ENCODE measurements at regions not wholly inside any gene's neighbourhood (a gene's known extent, or its start where the extent isn't known, plus 50 kb on each side); places are given as distances from the start of the nearest gene placed in this dataset.

DNA sequence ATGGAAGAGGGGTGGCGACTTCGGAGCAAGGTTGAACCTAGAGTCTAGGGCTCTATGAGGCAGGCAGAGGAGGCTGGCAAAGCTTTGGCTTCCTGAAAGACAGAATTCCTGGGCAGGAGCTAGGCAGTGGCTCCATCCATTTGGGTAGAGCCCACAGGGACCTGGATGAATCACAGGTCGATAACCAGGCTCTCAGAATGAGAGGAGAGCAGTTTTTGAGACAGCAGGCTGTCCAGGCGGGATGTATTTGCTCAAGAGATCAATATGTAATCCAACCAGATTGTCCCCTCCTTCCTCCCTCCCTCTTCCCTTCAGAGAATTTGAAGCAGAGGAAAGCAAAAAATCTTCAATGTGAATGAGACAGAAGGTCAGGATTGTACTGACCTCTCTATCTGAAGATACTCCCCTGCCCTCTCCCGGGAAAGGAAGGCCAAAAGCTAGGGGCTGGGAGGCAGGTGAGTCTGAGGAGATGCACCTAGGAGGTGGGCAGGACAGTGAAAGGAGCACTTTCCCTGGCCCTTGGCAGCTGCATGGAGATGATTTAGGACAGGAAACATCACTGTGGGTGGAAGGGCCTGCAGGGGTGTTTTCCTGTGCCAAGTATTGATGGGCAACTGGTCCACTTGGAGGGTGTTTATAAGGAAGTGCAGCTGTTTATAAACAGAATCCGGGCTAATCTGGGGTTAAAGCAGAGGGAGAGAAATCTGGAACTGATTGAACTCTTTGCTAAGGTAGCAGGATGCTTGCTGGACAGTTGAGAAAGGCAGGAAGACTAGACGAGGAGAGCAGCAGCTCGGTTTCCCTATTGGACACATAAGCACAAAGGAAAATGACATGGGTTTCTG is 212.4 kb upstream of the LRFN2 start:
- intact Hi-C loops (cut with micrococcal nuclease) = no loop called here

DNA sequence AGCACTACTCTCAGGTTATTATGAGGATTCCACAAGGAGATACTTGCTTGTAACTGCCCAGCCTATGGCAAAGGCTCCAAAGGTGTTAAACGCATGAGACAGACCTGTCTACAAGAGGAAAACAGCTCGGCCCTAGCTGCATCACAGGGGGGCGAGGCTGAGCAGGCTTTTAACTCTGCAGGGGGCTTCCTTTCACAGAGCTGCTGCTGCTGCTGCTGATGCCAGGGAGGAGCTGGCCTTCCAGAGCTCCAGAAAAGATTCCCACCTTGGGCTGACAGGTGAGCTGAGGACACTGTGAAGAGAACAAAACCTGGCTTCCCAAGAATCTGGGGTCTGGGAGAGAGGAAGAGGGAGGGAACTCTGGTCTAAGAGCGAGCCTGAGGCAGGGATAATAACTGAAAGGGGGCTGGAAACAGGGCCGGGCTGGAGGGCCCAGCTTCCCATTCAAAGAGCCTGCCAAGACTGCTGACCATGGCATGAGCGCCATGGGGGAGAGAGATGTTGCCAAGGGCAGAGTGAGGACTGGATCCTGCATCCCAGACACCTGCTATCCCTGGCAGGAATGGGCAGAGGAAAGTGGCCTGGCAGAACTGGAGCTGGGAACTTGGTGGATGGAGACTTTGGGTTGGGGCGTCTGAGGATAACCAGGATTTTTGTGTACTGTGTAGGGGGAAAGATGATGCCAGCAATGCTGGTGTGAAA is 211.1 kb upstream of the LRFN2 start:
- intact Hi-C loops (cut with micrococcal nuclease) = no loop called here

DNA sequence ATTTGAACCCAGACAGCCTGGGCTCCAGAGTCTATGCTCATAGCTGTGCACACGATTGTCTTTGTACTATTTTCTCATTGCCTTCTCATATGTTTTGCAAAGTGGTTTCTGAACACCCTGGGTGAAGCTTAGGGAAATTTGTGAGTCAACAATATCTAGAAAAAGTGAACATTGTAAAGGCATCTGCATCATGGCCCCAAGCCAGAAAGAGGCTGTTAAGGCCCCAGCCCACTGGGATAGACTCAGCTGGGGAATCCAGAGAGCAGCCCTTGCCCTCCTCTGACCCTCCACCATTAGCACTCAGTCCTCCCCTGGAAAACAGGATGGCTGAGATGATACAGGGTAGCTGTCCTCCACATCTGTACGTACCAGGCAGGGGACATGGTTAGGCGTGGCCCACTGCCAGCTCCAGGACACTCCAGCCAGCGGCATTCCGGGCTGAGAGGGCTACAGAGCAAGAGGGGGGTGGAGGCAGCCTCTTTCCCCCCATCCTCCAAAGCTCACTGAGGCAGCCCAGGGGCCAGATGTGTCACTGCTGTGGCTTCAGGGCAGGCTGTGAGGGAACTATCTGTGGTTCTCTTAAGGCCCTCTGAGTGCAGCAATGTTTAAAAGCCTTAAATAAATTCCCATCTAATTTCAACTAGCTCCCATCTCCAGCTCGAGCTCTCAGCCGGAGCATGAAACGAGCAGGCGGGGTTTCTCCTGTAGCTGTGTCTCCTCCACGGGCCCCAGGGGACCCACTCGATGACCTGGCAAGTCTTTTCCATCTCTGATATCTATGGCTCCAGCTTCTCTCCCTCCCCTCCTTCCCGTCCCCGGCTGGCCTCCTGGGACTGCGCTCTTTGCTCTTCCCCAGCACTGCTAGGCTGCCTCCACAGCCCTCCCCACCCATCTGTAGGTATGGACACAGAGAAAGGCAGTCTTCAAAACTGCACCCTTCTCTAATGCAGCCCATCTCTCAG is 209.4 kb upstream of the LRFN2 start:
- intact Hi-C loops (cut with micrococcal nuclease) = no loop called here

DNA sequence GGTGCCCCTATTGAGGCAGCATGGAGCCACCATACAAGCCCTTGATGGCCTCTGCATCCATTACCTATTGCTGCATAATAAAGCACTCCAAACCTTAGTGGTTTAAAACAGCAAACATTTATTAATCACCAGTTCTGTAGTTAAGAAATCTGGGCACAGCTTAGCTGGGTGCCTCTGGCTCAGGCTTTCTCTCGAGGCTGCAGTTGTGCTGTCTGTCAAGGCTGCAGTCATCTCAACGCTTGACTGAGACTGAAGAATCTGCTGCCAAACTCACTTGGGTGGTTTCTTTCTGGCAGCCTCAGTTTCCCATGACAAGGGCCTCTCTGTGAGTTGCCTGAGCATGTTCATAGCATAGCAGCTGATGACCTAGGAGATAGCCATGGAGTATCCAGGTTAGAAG is 207.4 kb upstream of the LRFN2 start:
- intact Hi-C loops (cut with micrococcal nuclease) = loop anchor here (5.0 kb wide), 1 partner anchor 278 kb away; the partner anchor contains the start of genes NFYA and OARD1

DNA sequence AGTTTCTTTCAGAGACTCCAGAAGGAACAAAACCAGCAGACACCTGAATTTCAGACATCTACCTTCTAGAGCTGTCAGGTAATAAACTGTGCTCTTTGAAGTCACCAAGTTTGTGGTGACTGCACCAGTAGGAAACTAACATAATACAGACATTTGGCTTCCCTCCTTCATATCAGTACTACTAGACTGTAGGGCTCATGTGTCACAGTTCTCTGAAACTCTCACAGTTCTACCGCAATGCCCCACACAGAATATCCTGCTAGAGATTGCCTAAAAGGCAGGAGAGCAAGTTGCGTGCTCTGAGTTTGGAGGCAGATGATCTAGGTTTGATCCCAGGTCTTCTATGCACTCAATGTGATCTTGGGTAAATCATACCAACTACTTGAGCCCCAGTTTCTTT is 205.0 kb upstream of the LRFN2 start:
- intact Hi-C loops (cut with micrococcal nuclease) = loop anchor here (5.0 kb wide), 1 partner anchor 280 kb away; the partner anchor contains the start of genes NFYA and OARD1

DNA sequence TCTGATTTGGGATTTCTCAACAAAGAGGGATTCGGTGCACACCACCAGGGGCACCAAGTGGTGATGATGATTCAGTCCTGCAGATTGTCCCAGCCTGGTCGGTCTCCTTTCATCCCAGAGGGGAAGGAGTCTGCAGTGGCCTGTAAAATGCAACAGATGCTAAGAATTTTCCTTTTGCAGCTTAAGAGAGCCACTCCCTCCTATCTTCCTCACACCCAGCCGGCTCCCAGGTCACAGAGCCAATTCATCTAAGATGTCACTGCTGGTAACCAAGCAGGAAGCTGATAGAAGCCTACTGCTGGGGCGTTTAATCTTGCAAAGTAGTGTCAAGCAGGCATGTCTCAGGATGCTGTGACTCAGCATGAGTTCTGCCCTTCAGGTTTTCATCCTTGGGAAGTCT is 203.8 kb upstream of the LRFN2 start:
- intact Hi-C loops (cut with micrococcal nuclease) = loop anchor here (5.0 kb wide), 1 partner anchor 281 kb away; the partner anchor contains the start of genes NFYA and OARD1

DNA sequence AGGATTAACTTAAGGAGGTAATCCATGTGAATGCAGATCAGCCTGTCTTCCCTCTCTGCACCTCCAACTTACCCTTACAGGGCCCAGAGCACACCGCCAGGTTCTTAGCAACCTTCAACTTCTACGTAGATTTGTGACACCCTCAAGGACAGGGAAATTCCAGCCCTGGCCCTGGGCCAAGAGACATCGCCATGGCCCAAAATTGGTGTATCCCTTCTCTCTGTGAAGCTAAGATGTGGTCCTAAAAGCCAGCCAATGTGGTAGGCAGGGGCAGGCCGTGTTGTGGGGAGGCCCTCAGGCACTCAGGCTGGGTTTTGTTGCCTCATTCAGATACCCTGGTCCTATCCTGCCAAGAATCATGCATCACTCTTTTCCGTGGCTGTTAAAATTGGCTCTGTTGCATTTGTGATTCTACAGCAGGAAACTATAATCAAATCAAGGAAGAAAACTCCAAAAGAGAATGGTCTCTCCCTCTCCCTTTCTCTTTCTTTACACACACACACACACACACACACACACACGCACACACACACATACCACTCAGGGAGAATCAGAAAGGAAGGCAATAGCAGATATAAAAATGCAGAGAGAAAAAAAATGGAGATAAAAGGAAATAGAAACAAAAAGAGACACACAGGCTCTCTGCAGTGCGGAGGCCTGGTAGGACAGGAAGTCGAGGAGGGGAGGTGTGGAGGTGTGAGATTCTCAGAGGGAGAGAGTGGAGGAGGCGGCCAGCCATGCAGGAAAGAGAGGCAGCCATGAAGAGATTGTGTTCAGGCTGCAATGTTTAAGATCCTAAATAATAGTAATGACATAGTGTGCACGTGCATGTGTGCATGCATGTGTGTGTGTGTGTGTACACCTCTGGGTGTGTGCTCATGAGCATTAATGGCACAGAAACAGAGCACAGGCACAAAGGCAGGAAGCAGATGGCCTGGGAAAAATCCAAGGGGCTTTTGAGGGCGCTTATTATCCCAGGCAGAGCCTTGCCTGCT is 201.8 kb upstream of the LRFN2 start:
- intact Hi-C loops (cut with micrococcal nuclease) = loop anchor here (5.0 kb wide), 1 partner anchor 462 kb away; no protein-coding TSS in a partner anchor

DNA sequence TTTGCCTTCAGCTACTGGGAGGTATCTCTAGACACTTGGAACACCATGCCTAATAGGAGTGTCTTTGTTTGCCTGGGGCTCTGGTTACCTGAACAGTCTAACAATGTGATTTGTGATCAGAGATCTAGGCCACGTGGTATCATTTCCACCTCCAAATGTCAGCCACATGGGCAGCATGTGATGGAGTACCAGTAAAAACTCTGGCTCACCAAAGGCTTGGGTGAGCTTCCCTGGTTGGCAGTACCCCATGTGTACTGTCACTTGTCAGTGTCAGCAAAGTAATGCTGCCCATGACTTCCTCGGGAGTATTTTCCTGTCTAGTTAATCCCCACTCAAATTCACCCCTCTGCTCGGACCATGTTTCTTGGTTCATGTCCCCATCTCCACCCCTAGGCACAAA is 195.2 kb upstream of the LRFN2 start:
- intact Hi-C loops (cut with micrococcal nuclease) = no loop called here

DNA sequence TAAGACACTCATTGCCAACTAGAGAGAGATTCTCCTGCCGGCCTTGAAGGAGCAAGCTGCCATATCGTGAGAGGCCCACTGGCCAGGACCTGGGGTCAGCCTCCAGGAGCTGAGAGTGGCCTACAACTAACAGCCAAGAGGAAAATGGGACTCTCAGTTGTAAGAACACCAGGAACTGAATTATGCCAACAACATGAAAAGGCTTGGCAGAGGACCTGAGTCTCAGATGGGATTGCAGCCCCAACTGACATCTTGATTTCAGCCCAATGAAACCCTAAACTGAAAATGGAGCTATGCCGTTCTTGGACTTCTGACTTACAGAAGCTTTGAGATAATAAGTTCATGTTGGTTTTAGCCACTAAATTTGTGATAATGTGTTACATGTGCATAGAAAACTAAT is 193.5 kb upstream of the LRFN2 start:
- intact Hi-C loops (cut with micrococcal nuclease) = no loop called here

DNA sequence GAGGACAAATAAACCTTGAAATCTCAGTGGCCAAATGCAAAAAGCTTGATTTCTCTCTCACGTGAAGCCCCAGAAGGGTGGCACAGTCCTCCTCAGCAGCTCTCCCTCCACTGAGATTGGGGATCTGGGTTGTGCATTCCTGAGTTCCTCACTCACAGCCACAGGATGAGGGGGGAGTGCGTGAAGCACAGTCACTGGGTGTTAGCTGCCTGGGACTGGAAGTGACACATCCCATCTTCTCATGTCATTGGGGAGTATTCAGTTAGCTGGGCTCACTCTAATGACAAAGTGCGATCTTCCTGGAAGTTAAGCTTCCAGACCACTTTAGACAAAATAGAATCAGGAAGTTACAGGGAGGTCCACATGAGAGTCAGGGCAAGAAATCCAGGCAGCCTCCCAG is 192.2 kb upstream of the LRFN2 start:
- intact Hi-C loops (cut with micrococcal nuclease) = no loop called here

DNA sequence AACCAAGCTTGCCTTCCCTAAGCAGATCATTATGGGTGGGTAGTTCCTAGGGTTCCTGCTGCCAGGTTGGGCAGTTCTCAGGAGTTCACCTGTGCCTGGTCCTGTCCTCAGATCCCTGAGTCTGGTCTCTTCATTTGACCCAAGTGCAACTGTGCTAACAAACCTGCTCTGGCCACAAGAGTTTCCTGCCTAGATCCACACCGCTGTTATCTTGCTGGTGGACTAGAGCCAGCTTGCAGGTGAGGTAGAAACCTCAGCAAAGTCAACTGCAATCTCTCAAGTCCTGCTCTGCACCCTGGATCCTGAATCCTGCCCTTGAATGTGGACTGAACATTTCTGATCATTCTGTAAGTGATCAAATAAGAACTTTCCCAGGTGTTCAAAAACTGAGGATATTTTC is 191.8 kb upstream of the LRFN2 start:
- intact Hi-C loops (cut with micrococcal nuclease) = no loop called here

DNA sequence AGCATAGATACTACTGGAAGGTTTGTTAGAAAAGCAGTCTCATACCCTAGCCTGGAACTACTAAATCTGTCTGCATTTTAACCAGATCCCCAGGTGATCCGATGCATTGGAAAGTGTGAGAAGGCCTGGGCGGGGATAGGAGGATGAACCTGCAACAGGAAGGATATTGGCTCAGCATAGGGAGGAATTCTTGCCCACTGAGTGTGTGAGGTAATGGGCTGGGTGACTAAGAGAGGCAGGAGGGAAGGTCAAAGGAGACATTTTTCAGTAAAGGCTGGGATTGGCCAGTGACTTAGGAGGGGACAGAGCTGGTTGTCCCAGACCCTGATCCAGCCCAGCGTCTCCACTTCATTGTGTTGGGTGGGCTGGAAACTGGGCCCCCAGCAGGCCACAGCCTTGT is 191.0 kb upstream of the LRFN2 start:
- intact Hi-C loops (cut with micrococcal nuclease) = no loop called here

DNA sequence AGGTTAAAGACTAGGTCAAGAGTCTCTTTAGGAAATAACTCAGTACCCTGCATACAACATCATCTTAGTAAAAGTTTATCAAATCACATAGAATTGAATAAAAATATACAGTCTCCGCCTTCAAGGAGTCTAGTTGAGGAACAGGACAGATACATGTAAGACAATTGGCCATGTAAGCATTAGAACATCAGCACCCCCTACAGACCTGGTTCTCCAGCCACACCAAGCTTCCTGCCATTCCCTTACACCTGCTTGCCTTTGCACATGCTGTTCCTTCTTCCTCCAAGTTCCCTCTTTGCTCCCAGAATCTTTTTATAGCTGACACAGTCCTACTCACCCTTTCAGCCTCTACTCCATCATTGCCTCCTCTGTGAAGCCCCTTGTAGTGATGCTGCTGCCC is 187.8 kb upstream of the LRFN2 start:
- intact Hi-C loops (cut with micrococcal nuclease) = no loop called here

DNA sequence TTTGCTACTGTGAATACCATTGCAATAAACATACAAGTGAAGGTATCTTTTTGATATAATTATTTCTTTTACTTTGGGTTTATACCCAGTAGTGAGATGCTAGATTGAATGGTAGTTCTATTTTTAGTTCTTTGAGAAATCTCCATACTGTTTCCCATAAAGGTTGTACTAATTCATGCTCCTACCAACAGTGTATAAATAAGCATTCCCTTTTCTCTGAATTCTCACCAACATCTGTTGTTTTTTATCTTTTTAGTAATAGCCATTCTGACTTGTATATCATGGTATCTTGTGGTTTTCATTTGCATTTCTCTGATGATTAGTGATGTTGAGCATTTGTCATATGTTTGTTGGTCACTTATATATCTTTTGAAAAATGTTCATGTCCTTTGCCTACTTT is 183.6 kb upstream of the LRFN2 start:
- intact Hi-C loops (cut with micrococcal nuclease) = no loop called here

DNA sequence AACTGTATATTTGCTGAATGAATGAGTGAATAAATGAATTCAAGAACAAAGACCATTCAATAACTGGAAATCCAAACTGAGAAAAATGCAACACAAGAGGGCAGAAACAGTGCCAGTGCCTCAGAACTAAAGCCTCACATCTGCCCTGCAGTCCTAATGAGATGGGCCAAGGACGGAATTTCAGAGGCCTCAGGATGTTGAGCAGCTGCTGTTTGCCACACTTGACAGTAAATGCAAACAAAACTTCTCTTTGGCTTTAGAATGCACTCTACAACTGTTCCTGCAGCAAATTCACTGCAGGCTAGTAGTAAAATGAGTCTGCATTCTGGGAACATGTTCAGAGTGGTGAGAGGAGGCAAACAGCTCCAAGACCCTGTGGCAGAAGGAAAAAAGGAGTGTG is 177.6 kb upstream of the LRFN2 start:
- intact Hi-C loops (cut with micrococcal nuclease) = no loop called here

DNA sequence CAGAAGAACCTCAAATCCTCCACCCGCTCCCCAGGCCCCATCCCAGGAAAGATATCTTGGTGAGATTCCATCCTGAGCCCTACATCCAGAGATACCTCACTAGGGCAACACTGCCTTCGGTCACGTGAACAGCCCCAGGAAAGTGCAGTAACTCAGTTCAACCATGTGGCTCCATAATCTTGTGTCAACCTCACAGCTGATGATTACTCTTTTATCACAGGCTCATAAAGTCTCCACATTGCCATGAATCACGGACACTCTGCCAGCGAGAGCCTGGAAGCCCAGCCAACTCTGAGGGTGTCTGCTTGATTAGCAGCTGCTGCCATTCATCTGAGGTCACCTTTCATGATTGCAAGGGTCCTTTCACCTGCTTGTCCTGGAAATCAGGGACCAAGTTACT is 175.8 kb upstream of the LRFN2 start:
- intact Hi-C loops (cut with micrococcal nuclease) = no loop called here

DNA sequence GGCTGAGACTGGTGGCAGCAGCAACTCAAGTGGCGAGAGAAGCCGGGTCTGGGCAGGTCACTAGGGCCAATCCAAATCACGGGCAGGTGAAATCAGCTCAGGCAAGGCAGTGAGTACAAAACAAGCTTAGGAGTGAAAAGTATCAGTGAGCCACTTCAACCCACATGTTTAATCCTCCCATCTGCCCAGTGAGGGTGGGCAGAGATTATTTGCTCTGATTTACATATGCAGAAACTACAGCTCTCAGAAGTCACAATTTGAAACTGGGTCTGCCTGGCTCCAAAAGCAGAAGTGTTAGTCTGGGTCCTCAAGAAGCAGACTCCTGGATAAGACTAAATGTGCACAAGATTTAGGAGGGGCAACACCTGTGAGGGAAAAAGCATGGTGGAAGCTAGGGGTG is 173.7 kb upstream of the LRFN2 start:
- intact Hi-C loops (cut with micrococcal nuclease) = no loop called here

DNA sequence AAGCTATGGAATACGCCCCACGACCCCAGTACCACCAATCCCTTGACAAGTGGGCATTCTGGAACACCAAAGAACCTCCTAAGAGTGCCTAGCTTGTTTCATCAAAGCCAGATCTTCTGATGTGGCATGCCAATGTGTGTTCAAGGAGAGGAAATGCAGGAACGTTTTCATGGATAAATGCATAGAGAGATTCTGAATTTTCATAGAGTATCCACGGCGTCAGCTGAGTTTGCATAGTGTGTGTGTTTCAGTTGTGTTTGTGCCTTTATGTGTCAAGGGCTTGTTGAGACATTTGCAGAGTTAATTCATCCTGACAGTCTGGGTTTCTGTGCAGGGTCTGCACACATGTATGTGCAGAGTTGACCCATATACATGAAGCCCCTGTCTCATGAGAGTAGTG is 172.7 kb upstream of the LRFN2 start:
- intact Hi-C loops (cut with micrococcal nuclease) = no loop called here

DNA sequence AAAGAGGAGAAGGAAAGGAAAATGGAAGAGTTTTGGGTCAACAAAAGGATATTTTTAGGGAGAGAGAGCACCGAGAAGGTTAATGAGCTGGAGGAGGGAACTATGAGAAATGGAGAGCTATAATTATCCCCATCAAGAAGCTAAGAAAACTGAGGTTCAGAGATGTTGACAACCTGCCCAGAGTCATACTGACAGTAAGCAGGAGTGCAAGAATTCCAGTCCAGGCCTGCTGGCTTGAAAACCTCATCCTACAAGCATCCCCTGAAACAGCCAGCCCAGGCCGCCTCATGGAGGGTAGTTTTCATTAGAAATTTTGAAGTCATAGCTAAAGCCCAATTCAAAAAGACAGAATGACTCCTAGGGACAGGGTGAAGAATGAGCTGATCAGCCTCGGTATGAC is 172.1 kb upstream of the LRFN2 start:
- intact Hi-C loops (cut with micrococcal nuclease) = no loop called here

DNA sequence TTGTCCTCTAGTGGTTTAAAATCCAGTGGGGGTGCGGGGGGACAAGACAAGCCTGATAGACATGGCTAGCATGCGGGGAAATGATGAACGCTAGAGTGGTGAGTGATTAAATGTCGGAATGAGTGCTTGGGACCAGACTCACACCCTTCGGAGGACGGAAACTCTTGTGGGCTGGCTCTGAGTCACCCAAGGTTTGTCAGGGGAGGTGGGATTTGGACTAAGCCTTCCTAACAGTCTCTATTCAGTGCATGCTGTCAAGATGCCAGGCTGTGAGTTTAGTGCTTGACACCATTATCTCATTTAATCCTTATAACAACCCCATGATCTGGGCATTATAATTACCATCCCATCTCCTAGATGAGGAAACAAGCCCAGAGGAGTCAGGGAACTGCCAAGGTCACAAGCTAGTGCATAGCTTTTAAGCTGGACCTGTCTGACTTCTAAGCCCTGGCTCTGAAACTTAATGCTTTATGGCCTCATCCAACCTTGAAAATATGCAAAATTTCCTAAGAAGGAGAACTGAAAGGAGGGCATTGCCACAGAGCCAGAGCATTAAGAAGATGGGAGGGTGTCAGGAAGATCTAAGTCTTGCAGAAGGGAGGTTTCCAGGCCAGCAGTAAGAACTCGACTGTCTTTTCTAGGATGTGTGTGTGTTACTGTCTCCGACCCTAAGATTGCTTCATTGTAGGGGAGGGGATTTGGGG is 168.7 kb upstream of the LRFN2 start:
- intact Hi-C loops (cut with micrococcal nuclease) = no loop called here

Data from T-helper 1 cell treated with Interleukin-12 subunit alpha and Interleukin-12 subunit beta and Interleukin-4 antibody, amounts not matched to agents 30 ng/mL and 1 ng/mL, for 36 hours (primary cell).